Endothelial cell (in vitro differentiated cells): ENCODE measurements at regions not wholly inside any gene's neighbourhood (a gene's known extent, or its start where the extent isn't known, plus 50 kb on each side); places are given as distances from the start of the nearest gene placed in this dataset.

Source experiments
- DNase-seq: peaks from one replicate; pipeline ENCODE4 v3.0.0; 2021; ENCODE audit warnings: low spot score
- H3K27ac Mint-ChIP-seq: one replicate; pipeline ENCODE4 v1.8.0; 2021; ENCODE audit warnings: mixed read lengths, inconsistent platforms; ENCODE audit not compliant: unreplicated experiment
- H3K27me3 Mint-ChIP-seq: one replicate; pipeline ENCODE4 v1.8.0; 2021; ENCODE audit warnings: mild to moderate bottlenecking, moderate library complexity, mixed read lengths, inconsistent platforms; ENCODE audit not compliant: unreplicated experiment
- H3K36me3 Mint-ChIP-seq: one replicate; pipeline ENCODE4 v1.8.0; 2021; ENCODE audit warnings: mild to moderate bottlenecking, low read depth, mixed read lengths, inconsistent platforms; ENCODE audit not compliant: unreplicated experiment
- H3K4me1 Mint-ChIP-seq: one replicate; pipeline ENCODE4 v1.8.0; 2021; ENCODE audit warnings: mild to moderate bottlenecking, mixed read lengths, inconsistent platforms; ENCODE audit not compliant: unreplicated experiment
- H3K4me3 Mint-ChIP-seq: one replicate; pipeline ENCODE4 v1.8.0; 2021; ENCODE audit warnings: mild to moderate bottlenecking, mixed read lengths, inconsistent platforms; ENCODE audit not compliant: unreplicated experiment
- H3K9me3 Mint-ChIP-seq: one replicate; pipeline ENCODE4 v1.8.0; 2021; ENCODE audit warnings: mixed read lengths, inconsistent platforms; ENCODE audit not compliant: unreplicated experiment
- TF ChIP-seq, protein P1 (sequence below): fragments of 200-600 bp; sonication (generic); IDR thresholded peaks from one replicate; pipeline ENCODE4 v1.5.0; 2021; ENCODE audit warnings: antibody characterized with exemption; ENCODE audit not compliant: unreplicated experiment

DNA sequence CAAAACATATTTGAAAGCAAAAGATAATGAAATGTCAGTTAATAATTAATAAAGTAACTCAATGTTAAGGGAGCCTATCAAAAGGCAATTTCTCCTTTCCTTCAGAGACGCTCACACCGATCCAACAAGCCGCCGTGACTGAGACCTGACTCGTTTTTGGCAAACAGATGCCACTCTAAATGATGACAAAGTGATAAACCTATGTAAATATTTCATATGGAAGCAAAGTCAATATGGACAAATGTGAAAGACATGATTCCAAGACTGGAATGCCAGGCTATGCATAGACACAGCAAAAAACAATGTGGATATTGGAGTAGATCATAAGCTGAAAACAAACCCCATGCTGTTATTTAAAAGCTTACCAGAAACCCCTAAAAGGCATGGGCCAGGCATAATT, 137.2 kb upstream of the SUCLG2 start:
- Mint-ChIP-seq H3K27me3 (no peaks in the 10 kb centered on the region), H3K4me1 (no peaks in the 10 kb centered on the region), H3K9me3 (no peaks in the 10 kb centered on the region), H3K4me3 (no peak overlapping the region), H3K27ac (no peak overlapping the region), H3K36me3 (no peaks in the 10 kb centered on the region)
- DNase-seq = no peak
- TF ChIP-seq, protein P1, sequence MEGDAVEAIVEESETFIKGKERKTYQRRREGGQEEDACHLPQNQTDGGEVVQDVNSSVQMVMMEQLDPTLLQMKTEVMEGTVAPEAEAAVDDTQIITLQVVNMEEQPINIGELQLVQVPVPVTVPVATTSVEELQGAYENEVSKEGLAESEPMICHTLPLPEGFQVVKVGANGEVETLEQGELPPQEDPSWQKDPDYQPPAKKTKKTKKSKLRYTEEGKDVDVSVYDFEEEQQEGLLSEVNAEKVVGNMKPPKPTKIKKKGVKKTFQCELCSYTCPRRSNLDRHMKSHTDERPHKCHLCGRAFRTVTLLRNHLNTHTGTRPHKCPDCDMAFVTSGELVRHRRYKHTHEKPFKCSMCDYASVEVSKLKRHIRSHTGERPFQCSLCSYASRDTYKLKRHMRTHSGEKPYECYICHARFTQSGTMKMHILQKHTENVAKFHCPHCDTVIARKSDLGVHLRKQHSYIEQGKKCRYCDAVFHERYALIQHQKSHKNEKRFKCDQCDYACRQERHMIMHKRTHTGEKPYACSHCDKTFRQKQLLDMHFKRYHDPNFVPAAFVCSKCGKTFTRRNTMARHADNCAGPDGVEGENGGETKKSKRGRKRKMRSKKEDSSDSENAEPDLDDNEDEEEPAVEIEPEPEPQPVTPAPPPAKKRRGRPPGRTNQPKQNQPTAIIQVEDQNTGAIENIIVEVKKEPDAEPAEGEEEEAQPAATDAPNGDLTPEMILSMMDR = no peak

DNA sequence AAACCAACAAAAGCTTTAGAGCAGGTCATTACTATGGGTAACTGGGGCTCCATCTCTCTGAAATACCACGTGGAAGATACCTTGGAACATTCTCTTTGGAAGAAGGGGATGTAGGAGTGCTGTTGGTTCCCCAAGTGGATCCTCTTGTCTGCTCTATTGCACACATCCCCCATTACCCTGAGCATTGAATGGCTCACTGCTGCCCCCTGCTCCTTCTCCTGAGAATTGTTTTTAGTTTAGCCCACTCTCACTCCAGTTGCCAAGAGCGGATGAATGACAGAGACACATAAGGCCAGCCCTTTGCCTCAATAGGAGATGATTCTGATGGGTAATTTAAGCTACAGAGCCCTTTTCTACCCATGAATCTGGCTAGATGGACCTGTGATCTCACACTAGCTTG, 135.6 kb upstream of the SUCLG2 start:
- H3K27ac Mint-ChIP-seq = no peak overlapping the region
- H3K4me1 Mint-ChIP-seq = no peaks in the 10 kb centered on the region
- TF ChIP-seq, protein P1 = peak; percentile 73
- H3K9me3 Mint-ChIP-seq = no peaks in the 10 kb centered on the region
- H3K27me3 Mint-ChIP-seq = no peaks in the 10 kb centered on the region
- H3K36me3 Mint-ChIP-seq = no peaks in the 10 kb centered on the region
- DNase-seq = peak; percentile 77
- H3K4me3 Mint-ChIP-seq = no peak overlapping the region

DNA sequence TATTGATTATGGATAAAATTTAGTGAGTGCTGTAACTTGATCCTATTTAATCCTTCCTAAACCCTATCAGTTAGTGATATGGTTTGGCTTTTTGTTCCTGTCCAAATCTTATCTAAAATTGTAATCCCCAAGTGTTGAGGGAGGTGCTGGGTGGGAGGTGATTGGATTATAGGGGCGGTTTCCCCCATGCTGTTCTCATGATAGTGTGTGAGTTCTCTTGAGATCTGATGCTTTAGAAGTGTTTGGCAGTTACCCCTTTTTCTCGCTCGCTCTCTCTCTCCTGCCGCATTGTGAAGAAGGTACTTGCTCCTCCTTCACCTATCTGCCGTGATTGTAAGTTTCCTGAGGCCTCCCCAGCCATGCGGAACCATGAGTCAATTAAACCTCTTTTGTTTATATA, 134.0 kb upstream of the SUCLG2 start:
- no peaks in the 10 kb centered on the region for H3K9me3 Mint-ChIP-seq
- H3K27me3 Mint-ChIP-seq = no peaks in the 10 kb centered on the region
- TF ChIP-seq, protein P1 = no peak
- H3K4me3 Mint-ChIP-seq = no peak overlapping the region
- no peak overlapping the region for H3K27ac Mint-ChIP-seq
- DNase-seq = no peak
- H3K36me3 Mint-ChIP-seq = no peaks in the 10 kb centered on the region
- no peaks in the 10 kb centered on the region for H3K4me1 Mint-ChIP-seq

DNA sequence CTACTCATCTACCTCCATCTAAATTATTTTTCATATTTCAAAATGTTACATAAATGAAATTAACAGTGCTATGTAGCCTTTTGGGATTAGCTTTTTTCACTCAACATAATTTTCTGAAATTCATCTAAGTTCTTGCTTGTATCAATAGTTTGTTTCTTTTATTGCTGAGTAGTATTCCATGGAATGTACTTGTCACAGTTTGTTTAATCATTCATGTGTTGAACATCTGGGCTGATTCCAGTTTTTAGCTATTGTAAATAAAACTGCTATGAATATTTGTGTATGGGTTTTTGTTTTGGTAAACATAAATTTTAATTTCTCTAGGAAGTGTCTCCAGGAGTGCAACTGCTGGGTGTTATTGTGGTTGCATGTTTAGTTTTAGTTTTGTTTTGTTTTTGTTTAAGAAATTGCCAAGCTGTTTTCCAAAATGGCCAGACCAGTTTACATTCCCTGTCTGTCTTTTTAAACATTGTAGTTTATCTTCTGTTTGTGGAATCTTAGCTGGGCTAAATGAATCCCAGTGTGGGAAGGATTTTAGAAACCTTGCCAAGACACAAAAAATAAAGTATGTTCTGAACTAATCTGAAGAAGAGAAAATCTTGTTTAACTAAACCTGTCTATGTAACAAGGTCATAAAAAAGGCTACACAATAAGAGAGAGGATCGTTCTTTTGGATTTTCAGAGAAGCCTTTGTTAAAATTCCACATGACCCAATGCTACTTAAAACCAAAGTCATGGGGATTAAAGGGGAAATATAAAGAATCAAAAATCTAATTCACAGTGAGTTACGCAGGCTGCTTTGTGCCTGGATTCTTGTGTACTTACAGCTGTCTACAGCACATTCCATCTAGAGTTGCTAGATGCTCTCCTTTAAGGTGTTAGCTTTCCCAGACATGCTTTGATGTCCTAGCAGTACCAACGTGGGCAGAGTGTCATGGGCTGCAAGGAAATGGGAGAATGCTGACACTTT, 129.2 kb upstream of the SUCLG2 start:
- H3K4me1 Mint-ChIP-seq = no peaks in the 10 kb centered on the region
- H3K27me3 Mint-ChIP-seq = peaks cover 1% of the 10 kb centered on the region
- no peaks in the 10 kb centered on the region for H3K9me3 Mint-ChIP-seq
- no peak for DNase-seq
- H3K36me3 Mint-ChIP-seq = peaks cover 3% of the 10 kb centered on the region
- TF ChIP-seq, protein P1 = no peak
- H3K4me3 Mint-ChIP-seq = no peak overlapping the region
- H3K27ac Mint-ChIP-seq = no peak overlapping the region

DNA sequence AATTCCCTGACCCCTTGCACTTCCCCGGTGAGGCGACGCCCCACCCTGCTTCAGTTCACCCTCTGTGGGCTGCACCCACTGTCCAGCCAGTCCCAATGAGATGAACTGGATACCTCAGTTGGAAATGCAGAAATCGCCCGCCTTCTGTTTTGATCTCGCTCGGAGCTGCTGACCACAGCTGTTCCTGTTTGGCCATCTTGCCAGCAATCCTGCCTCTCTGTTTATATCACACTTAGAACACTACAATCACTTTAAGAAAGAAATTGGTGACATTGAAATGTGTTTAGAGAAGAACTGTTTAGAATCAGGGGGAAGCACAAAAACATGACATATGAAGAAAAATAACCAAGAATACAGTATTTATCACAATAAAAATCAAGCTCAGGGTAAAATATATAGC, 127.5 kb upstream of the SUCLG2 start:
- peaks cover 1% of the 10 kb centered on the region for H3K27me3 Mint-ChIP-seq
- H3K9me3 Mint-ChIP-seq = no peaks in the 10 kb centered on the region
- H3K36me3 Mint-ChIP-seq = peaks cover 3% of the 10 kb centered on the region
- TF ChIP-seq, protein P1 = no peak
- H3K4me1 Mint-ChIP-seq = no peaks in the 10 kb centered on the region
- no peak for DNase-seq
- no peak overlapping the region for H3K27ac Mint-ChIP-seq
- no peak overlapping the region for H3K4me3 Mint-ChIP-seq
